Uterus (tissue), 2 donors: ENCODE measurements at regions not wholly inside any gene's neighbourhood (a gene's known extent, or its start where the extent isn't known, plus 50 kb on each side); places are given as distances from the start of the nearest gene placed in this dataset.

Experiments used
- CTCF ChIP-seq, 4 experiments: fragments of 200-600 bp in 2 of 4; fragments of 450-650 bp in 2 of 4; sonication (generic) in 2 of 4; IDR thresholded peaks; one replicate each; pipeline ENCODE4 v1.5.1; 2016 to 2019; ENCODE audit warnings: antibody characterized with exemption in 4 of 4, mild to moderate bottlenecking in 2 of 4, moderate library complexity in 1 of 4
- POLR2A ChIP-seq, 2 donors: fragments of 450-650 bp; IDR thresholded peaks; one replicate each; pipeline ENCODE4 v1.6.1; 2016; ENCODE audit warnings: antibody characterized with exemption in 2 of 2, mild to moderate bottlenecking in 1 of 2, moderate library complexity in 1 of 2

GRCh38 chr4:13912436-13912925, 285.0 kb upstream of the BOD1L1 start:
- TF ChIP-seq CTCF (IDR thresholded peaks at IDR 0.05): no peak
- no peak for TF ChIP-seq POLR2A (IDR thresholded peaks at IDR 0.05)
